ENCODE measurements at regions not wholly inside any gene's neighbourhood (a gene's known extent, or its start where the extent isn't known, plus 50 kb on each side); places are given as distances from the start of the nearest gene placed in this dataset.

DNA sequence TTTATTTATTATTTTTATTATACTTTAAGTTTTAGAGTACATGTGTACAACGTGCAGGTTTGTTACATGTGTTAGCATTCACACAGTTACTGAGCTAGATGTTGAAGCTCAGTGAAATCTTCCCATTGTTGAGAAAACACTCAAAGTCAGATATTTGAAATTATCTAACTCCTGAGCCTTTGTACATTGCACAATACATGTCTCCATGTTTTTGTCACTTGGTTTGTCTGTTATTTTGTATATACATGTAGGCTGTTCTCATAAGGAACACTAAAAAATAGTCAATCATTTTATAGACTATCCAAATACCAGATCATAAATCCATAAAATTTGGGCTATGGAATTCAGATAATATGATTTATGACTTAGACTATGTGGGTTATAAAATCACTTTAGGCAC is 1126.5 kb downstream of the NSUN3 start:
- Histone ChIP-seq H3K4me3 (no peak overlapping the region), H3K4me1 (ENCODE audit: insufficient read depth) (no peaks in the 10 kb centered on the region), H3K27me3 (no peaks in the 10 kb centered on the region), H3K79me2 (no peaks in the 10 kb centered on the region), H3K9me3 (ENCODE audit: low read depth) (no peaks in the 10 kb centered on the region), H3K36me3 (replicated peaks; ENCODE audit: insufficient read depth, low read depth) (no peaks in the 10 kb centered on the region), H2AFZ (no peak overlapping the region), H4K20me1 (ENCODE audit: insufficient read depth, poor library complexity, severe bottlenecking) (no peaks in the 10 kb centered on the region), H3K27ac (no peak overlapping the region), H3K9me2 (replicated peaks; ENCODE audit: insufficient read depth) (no peaks in the 10 kb centered on the region), H3K4me2 (no peak overlapping the region)
- whole genome bisulfite sequencing (ENCODE audit: low lambda C conversion rate, missing lambda C conversion rate): 97% methylated on average over 1 of the region's 1 CpG
- TF ChIP-seq EZH2phosphoT487 (IDR thresholded peaks at IDR 0.05; ENCODE audit: low read depth, severe bottlenecking, unreplicated experiment) (no peak), EZH2 (IDR thresholded peaks at IDR 0.05; ENCODE audit: borderline replicate concordance) (no peak)
- TF ChIP-seq, protein P1, sequence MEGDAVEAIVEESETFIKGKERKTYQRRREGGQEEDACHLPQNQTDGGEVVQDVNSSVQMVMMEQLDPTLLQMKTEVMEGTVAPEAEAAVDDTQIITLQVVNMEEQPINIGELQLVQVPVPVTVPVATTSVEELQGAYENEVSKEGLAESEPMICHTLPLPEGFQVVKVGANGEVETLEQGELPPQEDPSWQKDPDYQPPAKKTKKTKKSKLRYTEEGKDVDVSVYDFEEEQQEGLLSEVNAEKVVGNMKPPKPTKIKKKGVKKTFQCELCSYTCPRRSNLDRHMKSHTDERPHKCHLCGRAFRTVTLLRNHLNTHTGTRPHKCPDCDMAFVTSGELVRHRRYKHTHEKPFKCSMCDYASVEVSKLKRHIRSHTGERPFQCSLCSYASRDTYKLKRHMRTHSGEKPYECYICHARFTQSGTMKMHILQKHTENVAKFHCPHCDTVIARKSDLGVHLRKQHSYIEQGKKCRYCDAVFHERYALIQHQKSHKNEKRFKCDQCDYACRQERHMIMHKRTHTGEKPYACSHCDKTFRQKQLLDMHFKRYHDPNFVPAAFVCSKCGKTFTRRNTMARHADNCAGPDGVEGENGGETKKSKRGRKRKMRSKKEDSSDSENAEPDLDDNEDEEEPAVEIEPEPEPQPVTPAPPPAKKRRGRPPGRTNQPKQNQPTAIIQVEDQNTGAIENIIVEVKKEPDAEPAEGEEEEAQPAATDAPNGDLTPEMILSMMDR (IDR thresholded peaks at IDR 0.05; ENCODE audit: poor library complexity): no peak
- DNase-seq (ENCODE audit: low spot score): no peak

DNA sequence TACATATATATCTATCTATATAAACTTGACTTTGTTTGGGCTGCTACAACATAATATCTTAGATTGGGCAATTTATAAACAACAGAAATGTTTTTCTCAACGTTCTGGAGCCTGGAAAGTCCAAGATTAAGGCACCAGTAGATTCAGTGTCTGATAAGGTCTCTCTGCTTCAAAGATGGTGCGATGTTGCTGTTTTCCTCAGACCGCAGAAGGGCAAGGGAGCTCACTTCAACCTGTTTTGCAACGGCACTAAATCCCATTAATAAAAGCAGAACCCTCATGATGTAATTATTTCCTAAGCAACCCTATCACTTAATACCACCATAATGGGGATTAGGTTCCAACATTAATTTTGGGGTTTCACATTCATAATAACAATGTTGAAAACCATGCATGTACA is 1134.8 kb downstream of the NSUN3 start:
- Histone ChIP-seq H3K4me1 (ENCODE audit: insufficient read depth) (no peaks in the 10 kb centered on the region), H3K36me3 (replicated peaks; ENCODE audit: insufficient read depth, low read depth) (no peaks in the 10 kb centered on the region), H3K4me2 (no peak overlapping the region), H3K4me3 (no peak overlapping the region), H2AFZ (no peak overlapping the region), H3K9me2 (replicated peaks; ENCODE audit: insufficient read depth) (no peaks in the 10 kb centered on the region), H3K27me3 (no peaks in the 10 kb centered on the region), H3K27ac (no peak overlapping the region), H3K9me3 (ENCODE audit: low read depth) (no peaks in the 10 kb centered on the region), H4K20me1 (ENCODE audit: insufficient read depth, poor library complexity, severe bottlenecking) (no peaks in the 10 kb centered on the region), H3K79me2 (no peaks in the 10 kb centered on the region)
- WGBS (ENCODE audit: low lambda C conversion rate, missing lambda C conversion rate): 60% methylated on average over 4 of the region's 4 CpGs
- TF ChIP-seq EZH2phosphoT487 (IDR thresholded peaks at IDR 0.05; ENCODE audit: low read depth, severe bottlenecking, unreplicated experiment): no peak
- TF ChIP-seq, protein P1 (IDR thresholded peaks at IDR 0.05; ENCODE audit: poor library complexity): no peak
- no peak for TF ChIP-seq EZH2 (IDR thresholded peaks at IDR 0.05; ENCODE audit: borderline replicate concordance)
- DNase-seq (ENCODE audit: low spot score): no peak

DNA sequence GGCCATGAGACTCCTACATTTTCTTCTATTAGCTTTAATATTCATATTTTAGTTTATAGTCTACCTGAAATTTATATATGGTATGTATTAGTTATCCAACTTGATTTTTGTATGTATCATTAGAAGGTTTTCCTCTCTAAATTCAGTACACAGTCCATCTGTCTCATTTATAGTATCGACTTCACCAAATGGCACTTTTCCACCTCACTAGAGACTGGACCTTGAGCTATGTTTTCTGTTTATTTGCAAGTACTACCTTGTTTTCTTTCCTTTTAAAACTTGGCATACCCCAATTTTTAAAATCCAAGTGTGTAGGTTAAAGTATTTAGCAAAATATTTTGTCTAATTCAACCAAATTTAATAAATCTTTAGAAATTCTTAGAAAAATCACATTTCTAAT is 1137.5 kb downstream of the NSUN3 start:
- 100% methylated on average over 1 of the region's 1 CpG for WGBS (ENCODE audit: low lambda C conversion rate, missing lambda C conversion rate)
- H3K79me2 ChIP-seq: no peaks in the 10 kb centered on the region

More for the DNA sequence above, 1137.5 kb downstream of the NSUN3 start:
- no peak for DNase-seq (ENCODE audit: low spot score)
- Histone ChIP-seq H3K4me2 (no peak overlapping the region), H2AFZ (no peak overlapping the region), H4K20me1 (ENCODE audit: insufficient read depth, poor library complexity, severe bottlenecking) (no peaks in the 10 kb centered on the region), H3K36me3 (replicated peaks; ENCODE audit: insufficient read depth, low read depth) (no peaks in the 10 kb centered on the region), H3K4me1 (ENCODE audit: insufficient read depth) (no peaks in the 10 kb centered on the region), H3K27ac (no peak overlapping the region), H3K9me3 (ENCODE audit: low read depth) (no peaks in the 10 kb centered on the region), H3K9me2 (replicated peaks; ENCODE audit: insufficient read depth) (no peaks in the 10 kb centered on the region), H3K4me3 (no peak overlapping the region), H3K27me3 (no peaks in the 10 kb centered on the region)
- TF ChIP-seq EZH2phosphoT487 (IDR thresholded peaks at IDR 0.05; ENCODE audit: low read depth, severe bottlenecking, unreplicated experiment) (no peak), EZH2 (IDR thresholded peaks at IDR 0.05; ENCODE audit: borderline replicate concordance) (no peak)
- TF ChIP-seq, protein P1 (IDR thresholded peaks at IDR 0.05; ENCODE audit: poor library complexity): no peak
